ENCODE measurements at regions not wholly inside any gene's neighbourhood (a gene's known extent, or its start where the extent isn't known, plus 50 kb on each side); places are given as distances from the start of the nearest gene placed in this dataset.

DNA sequence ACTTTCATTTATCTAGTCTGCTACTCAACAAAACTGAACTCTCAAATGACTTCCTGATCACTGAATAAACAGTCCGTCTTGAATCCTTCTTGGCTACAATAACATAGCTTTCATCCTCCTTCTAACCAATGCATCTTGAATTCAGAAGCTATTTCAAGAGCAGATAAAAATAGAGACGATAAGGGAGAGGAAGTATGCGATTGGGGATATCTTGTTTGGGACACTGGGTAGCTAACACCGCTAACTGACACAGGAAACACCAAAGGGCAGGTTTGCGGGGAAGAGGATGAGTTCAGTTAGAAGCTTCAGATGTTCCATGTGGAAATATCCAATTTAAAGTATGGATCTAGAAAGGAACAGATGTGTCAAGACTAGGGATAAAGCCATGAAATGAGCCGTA lies 102.5 kb downstream of the SLC41A2 start:
- TF ChIP-seq EZH2phosphoT487 (IDR thresholded peaks at IDR 0.05; ENCODE audit: low read length) (no peak), EZH2 (optimal IDR thresholded peaks at IDR 0.05; ENCODE audit: low read depth, low read length) (no peak)
- TF ChIP-seq, protein P1, sequence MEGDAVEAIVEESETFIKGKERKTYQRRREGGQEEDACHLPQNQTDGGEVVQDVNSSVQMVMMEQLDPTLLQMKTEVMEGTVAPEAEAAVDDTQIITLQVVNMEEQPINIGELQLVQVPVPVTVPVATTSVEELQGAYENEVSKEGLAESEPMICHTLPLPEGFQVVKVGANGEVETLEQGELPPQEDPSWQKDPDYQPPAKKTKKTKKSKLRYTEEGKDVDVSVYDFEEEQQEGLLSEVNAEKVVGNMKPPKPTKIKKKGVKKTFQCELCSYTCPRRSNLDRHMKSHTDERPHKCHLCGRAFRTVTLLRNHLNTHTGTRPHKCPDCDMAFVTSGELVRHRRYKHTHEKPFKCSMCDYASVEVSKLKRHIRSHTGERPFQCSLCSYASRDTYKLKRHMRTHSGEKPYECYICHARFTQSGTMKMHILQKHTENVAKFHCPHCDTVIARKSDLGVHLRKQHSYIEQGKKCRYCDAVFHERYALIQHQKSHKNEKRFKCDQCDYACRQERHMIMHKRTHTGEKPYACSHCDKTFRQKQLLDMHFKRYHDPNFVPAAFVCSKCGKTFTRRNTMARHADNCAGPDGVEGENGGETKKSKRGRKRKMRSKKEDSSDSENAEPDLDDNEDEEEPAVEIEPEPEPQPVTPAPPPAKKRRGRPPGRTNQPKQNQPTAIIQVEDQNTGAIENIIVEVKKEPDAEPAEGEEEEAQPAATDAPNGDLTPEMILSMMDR (IDR thresholded peaks at IDR 0.05; ENCODE audit: low read length): no peak

Data from MM.1S (cell line).